ENCODE measurements at regions not wholly inside any gene's neighbourhood (a gene's known extent, or its start where the extent isn't known, plus 50 kb on each side); places are given as distances from the start of the nearest gene placed in this dataset.

GRCh38 chr13:37349916-37350315 is 244.5 kb upstream of the CSNK1A1L start:
- ATAC-seq (no peak), DNase-seq (no peak)
- no peaks in the 10 kb centered on the region for H3K4me1 Mint-ChIP-seq
- peaks cover 3% of the 10 kb centered on the region for H3K27me3 Mint-ChIP-seq
- no peaks in the 10 kb centered on the region for H3K9me3 Mint-ChIP-seq (ENCODE audit: low read depth)
- POLR2A ChIA-PET: no interaction called here
- no peaks in the 10 kb centered on the region for H3K36me3 Mint-ChIP-seq (ENCODE audit: low read depth)
- no peak overlapping the region for H3K4me3 Mint-ChIP-seq
- intact Hi-C loops (cut with DNase I, micrococcal nuclease): no loop called here
- CTCF ChIA-PET: no interaction called here
- no peak overlapping the region for H3K27ac Mint-ChIP-seq

- POLR2A ChIA-PET: no interaction called here
- Mint-ChIP-seq H3K9me3 (ENCODE audit: low read depth) (no peaks in the 10 kb centered on the region), H3K36me3 (ENCODE audit: low read depth) (no peaks in the 10 kb centered on the region), H3K4me3 (no peak overlapping the region), H3K27ac (no peak overlapping the region), H3K27me3 (peaks cover 3% of the 10 kb centered on the region), H3K4me1 (no peaks in the 10 kb centered on the region)
- no peak for DNase-seq
- CTCF ChIA-PET: no interaction called here
- no peak for ATAC-seq
- intact Hi-C loops (cut with DNase I, micrococcal nuclease): no loop called here
Observed at GRCh38 chr13:37348916-37349643, 243.6 kb upstream of the CSNK1A1L start.

- no peak overlapping the region for H3K27ac Mint-ChIP-seq
- ChIA-PET CTCF (no interaction called here), POLR2A (no interaction called here)
- ATAC-seq: no peak
- no peaks in the 10 kb centered on the region for H3K36me3 Mint-ChIP-seq (ENCODE audit: low read depth)
- no peak for DNase-seq
- peaks cover 1% of the 10 kb centered on the region for H3K27me3 Mint-ChIP-seq
- H3K4me3 Mint-ChIP-seq: no peak overlapping the region
- intact Hi-C loops (cut with DNase I, micrococcal nuclease): no loop called here
- no peaks in the 10 kb centered on the region for H3K9me3 Mint-ChIP-seq (ENCODE audit: low read depth)
- no peaks in the 10 kb centered on the region for H3K4me1 Mint-ChIP-seq
Observed at GRCh38 chr13:37345869-37346268, 240.4 kb upstream of the CSNK1A1L start.

- CTCF ChIA-PET: no interaction called here
- Mint-ChIP-seq H3K36me3 (ENCODE audit: low read depth) (no peaks in the 10 kb centered on the region), H3K27me3 (peaks cover 1% of the 10 kb centered on the region), H3K9me3 (ENCODE audit: low read depth) (no peaks in the 10 kb centered on the region), H3K27ac (no peak overlapping the region), H3K4me1 (no peaks in the 10 kb centered on the region), H3K4me3 (no peak overlapping the region)
- POLR2A ChIA-PET: no interaction called here
- ATAC-seq (no peak), DNase-seq (no peak)
- intact Hi-C loops (cut with DNase I, micrococcal nuclease): no loop called here
Observed at GRCh38 chr13:37345391-37345790, 239.9 kb upstream of the CSNK1A1L start.

GRCh38 chr13:37344056-37344455 is 238.6 kb upstream of the CSNK1A1L start:
- Mint-ChIP-seq H3K27me3 (peaks cover 1% of the 10 kb centered on the region), H3K9me3 (ENCODE audit: low read depth) (no peaks in the 10 kb centered on the region), H3K36me3 (ENCODE audit: low read depth) (no peaks in the 10 kb centered on the region), H3K27ac (no peak overlapping the region), H3K4me1 (no peaks in the 10 kb centered on the region), H3K4me3 (no peak overlapping the region)
- intact Hi-C loops (cut with DNase I, micrococcal nuclease): no loop called here
- DNase-seq (no peak), ATAC-seq (no peak)
- ChIA-PET CTCF (no interaction called here), POLR2A (no interaction called here)

GRCh38 chr13:37342205-37342604 is 236.7 kb upstream of the CSNK1A1L start:
- DNase-seq (no peak), ATAC-seq (no peak)
- Mint-ChIP-seq H3K4me3 (no peak overlapping the region), H3K27me3 (no peaks in the 10 kb centered on the region), H3K27ac (no peak overlapping the region), H3K9me3 (ENCODE audit: low read depth) (no peaks in the 10 kb centered on the region), H3K4me1 (no peaks in the 10 kb centered on the region), H3K36me3 (ENCODE audit: low read depth) (no peaks in the 10 kb centered on the region)
- CTCF ChIA-PET: no interaction called here
- intact Hi-C loops (cut with DNase I, micrococcal nuclease): no loop called here
- POLR2A ChIA-PET: no interaction called here

- no peak for ATAC-seq
- intact Hi-C loops (cut with DNase I, micrococcal nuclease): no loop called here
- H3K27ac Mint-ChIP-seq: no peak overlapping the region
- ChIA-PET CTCF (no interaction called here), POLR2A (no interaction called here)
- H3K9me3 Mint-ChIP-seq (ENCODE audit: low read depth): no peaks in the 10 kb centered on the region
- H3K27me3 Mint-ChIP-seq: no peaks in the 10 kb centered on the region
- DNase-seq: no peak
- no peaks in the 10 kb centered on the region for H3K36me3 Mint-ChIP-seq (ENCODE audit: low read depth)
- H3K4me3 Mint-ChIP-seq: no peak overlapping the region
- H3K4me1 Mint-ChIP-seq: no peaks in the 10 kb centered on the region
Observed at GRCh38 chr13:37340901-37341670, 235.6 kb upstream of the CSNK1A1L start.

GRCh38 chr13:37339386-37339735 is 233.9 kb upstream of the CSNK1A1L start:
- no peak for ATAC-seq
- Mint-ChIP-seq H3K27ac (no peak overlapping the region), H3K4me3 (no peak overlapping the region), H3K9me3 (ENCODE audit: low read depth) (no peaks in the 10 kb centered on the region), H3K27me3 (no peaks in the 10 kb centered on the region), H3K36me3 (ENCODE audit: low read depth) (no peaks in the 10 kb centered on the region), H3K4me1 (no peaks in the 10 kb centered on the region)
- POLR2A ChIA-PET: no interaction called here
- no peak for DNase-seq
- CTCF ChIA-PET: no interaction called here
- intact Hi-C loops (cut with DNase I, micrococcal nuclease): no loop called here

DNA sequence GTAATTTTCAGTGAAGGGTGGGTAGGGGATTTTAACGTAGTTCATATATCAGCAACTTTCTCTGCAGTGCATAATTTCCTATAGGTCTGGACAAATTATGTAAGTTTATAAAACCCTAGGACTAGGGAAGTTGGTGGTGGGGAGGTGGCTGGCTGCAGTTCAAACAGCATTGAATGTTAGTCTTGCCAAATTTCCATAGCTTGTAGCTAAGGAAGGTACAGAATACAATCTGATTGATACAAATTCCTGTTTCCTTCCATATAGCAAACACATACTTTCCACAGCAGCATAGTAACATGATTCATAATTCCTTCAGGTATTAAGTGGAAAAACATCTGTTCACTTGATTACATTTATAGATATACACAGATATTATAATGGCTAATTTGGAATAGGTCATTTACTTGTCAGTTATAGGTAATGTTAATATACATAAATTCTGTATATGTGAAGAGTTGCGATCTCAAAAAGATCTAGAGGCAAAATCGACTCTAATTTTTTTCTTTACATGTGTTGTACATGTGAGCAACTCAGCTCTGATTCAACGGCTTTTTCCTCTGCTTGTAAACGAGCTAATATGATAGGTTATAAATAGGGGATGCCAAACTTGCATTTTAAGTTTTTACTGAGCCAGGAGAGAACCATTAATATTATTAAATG is 233.4 kb upstream of the CSNK1A1L start:
- intact Hi-C loops (cut with DNase I, micrococcal nuclease): no loop called here
- ChIA-PET CTCF (no interaction called here), POLR2A (no interaction called here)
- Mint-ChIP-seq H3K27me3 (no peaks in the 10 kb centered on the region), H3K4me1 (no peaks in the 10 kb centered on the region), H3K4me3 (no peak overlapping the region), H3K36me3 (ENCODE audit: low read depth) (no peaks in the 10 kb centered on the region), H3K27ac (no peak overlapping the region), H3K9me3 (ENCODE audit: low read depth) (no peaks in the 10 kb centered on the region)
- no peak for ATAC-seq
- DNase-seq: no peak

DNA sequence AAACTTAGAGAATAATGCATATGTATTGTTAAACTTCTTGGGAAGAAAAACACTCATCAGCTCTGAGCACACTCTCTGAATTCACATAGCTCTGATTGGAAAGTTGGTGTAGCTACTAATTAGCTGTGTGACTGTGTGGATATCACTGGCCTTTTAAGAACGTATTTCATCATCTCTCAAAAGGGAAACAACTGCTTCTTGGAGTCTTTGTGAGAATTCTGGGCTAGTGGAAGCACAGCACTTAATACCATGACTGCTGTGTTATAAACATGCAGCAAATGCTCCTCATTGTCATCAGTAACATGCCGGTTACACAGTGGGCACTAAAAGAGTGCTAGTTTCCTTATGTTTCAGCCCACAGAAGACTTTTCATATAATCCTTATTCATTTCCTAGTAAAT is 220.9 kb upstream of the CSNK1A1L start:
- CTCF ChIA-PET: no interaction called here
- no peak for DNase-seq
- Mint-ChIP-seq H3K27me3 (no peaks in the 10 kb centered on the region), H3K4me1 (no peaks in the 10 kb centered on the region), H3K36me3 (ENCODE audit: low read depth) (no peaks in the 10 kb centered on the region), H3K27ac (no peak overlapping the region), H3K9me3 (ENCODE audit: low read depth) (no peaks in the 10 kb centered on the region), H3K4me3 (no peak overlapping the region)
- POLR2A ChIA-PET: no interaction called here
- no peak for ATAC-seq
- intact Hi-C loops (cut with DNase I, micrococcal nuclease): no loop called here

GRCh38 chr13:37319031-37319443 is 213.6 kb upstream of the CSNK1A1L start:
- no peak overlapping the region for H3K27ac Mint-ChIP-seq
- H3K27me3 Mint-ChIP-seq: no peaks in the 10 kb centered on the region
- no peaks in the 10 kb centered on the region for H3K4me1 Mint-ChIP-seq
- DNase-seq: no peak
- ChIA-PET POLR2A (no interaction called here), CTCF (interaction anchor here (0.6 kb wide), 1 partner anchor 143 kb away, joined by 3 read pairs; no protein-coding TSS in a partner anchor)
- no peaks in the 10 kb centered on the region for H3K36me3 Mint-ChIP-seq (ENCODE audit: low read depth)
- ATAC-seq: no peak
- H3K4me3 Mint-ChIP-seq: no peak overlapping the region
- intact Hi-C loops (cut with DNase I, micrococcal nuclease): no loop called here
- peaks cover 7% of the 10 kb centered on the region for H3K9me3 Mint-ChIP-seq (ENCODE audit: low read depth)

DNA sequence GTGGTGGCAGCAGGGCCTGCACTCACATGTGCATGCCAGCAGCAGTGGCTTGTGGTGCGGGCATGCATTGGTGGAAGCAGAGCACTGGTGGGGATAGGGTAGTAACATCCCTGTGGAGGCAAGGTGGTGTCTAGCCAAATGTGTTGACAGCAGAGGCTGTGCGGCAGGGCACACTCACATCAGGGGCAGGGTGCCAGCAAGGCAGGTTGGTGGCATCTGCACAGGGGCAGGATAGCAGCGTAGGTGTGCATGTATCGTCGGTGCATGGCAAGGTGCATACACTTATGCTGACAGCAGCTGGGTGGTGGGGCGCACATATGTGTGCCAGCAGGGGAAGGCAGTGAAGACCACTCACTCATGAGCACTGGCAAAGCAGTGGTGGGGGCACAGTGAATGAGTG is 211.5 kb upstream of the CSNK1A1L start:
- Mint-ChIP-seq H3K36me3 (ENCODE audit: low read depth) (no peaks in the 10 kb centered on the region), H3K27ac (no peak overlapping the region), H3K9me3 (ENCODE audit: low read depth) (peaks cover 7% of the 10 kb centered on the region), H3K27me3 (no peaks in the 10 kb centered on the region), H3K4me3 (no peak overlapping the region), H3K4me1 (no peaks in the 10 kb centered on the region)
- DNase-seq (no peak), ATAC-seq (no peak)
- POLR2A ChIA-PET: no interaction called here
- intact Hi-C loops (cut with DNase I, micrococcal nuclease): no loop called here
- CTCF ChIA-PET: no interaction called here
